Mucosa of descending colon (tissue), 3 donors: ENCODE measurements at regions not wholly inside any gene's neighbourhood (a gene's known extent, or its start where the extent isn't known, plus 50 kb on each side); places are given as distances from the start of the nearest gene placed in this dataset.
"Not testable (repeated sequence)": the region's sequence is repeated elsewhere in the genome, so short reads cannot be mapped to it uniquely, and the experiment has no call there.

Experiments
- ATAC-seq: fragments of 200-7000 bp; cut with Tn5 transposase; one replicate; pipeline ENCODE4 v1.9.1; 2020; ENCODE audit warnings: mild to moderate bottlenecking, moderate library complexity
- DNase-seq, 3 donors: peaks; one replicate each; pipeline ENCODE4 v3.0.0-alpha.2; 2020
- H3K36me3 ChIP-seq: fragments of 200-600 bp; one replicate; pipeline ENCODE4 v1.8.0; 2021; ENCODE audit warnings: low read depth, mild to moderate bottlenecking
- H3K4me1 ChIP-seq: fragments of 200-600 bp; one replicate; pipeline ENCODE4 v1.8.0; 2021; ENCODE audit warnings: low read depth, mild to moderate bottlenecking
- H3K4me3 ChIP-seq: fragments of 200-600 bp; one replicate; pipeline ENCODE4 v1.8.0; 2021; ENCODE audit warnings: mild to moderate bottlenecking
- H3K9me3 ChIP-seq: fragments of 200-600 bp; one replicate; pipeline ENCODE4 v1.8.0; 2021; ENCODE audit warnings: mild to moderate bottlenecking
- intact Hi-C, 2 donors: fragments of 100-400 bp; cut with DNase I in 1 of 2; cut with micrococcal nuclease in 1 of 2; formaldehyde crosslinking; loops; one replicate each; pipeline versions ENCODE4 v1.11.0 to v1.11.1; 2022; cut with DNase I, micrococcal nuclease
- TF ChIP-seq, protein P1 (sequence below): fragments of 200-600 bp; IDR thresholded peaks from one replicate; pipeline ENCODE4 v1.8.0; 2022; ENCODE audit warnings: antibody characterized with exemption, mild to moderate bottlenecking
- donor health status: DM: no; HTN: no; CAD: no; lungs with moderate emphysema.
- donor health status: DM: no; HTN: no; CAD: no.
- donor health status: DM: no; HTN: yes; CAD: no.

DNA sequence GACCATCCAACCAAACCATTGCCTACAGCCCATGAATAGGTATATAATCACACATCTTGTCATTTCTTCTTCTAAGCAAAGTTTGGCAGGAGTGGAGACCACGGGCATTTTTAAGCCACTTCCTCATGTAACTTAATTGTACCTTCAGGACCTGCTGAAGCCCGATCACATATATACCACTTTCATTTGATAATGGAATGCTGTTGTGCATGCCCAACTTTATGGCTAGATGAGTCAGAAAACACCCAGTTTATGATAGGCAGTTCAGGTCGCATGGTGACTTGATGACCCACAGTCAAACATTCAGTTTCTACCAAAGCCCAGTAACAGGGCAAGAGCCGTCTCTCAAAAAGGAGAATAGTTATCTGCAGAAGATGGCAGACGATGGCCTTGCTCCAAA lies 2295.0 kb upstream of the ACO1 start:
- TF ChIP-seq, protein P1, sequence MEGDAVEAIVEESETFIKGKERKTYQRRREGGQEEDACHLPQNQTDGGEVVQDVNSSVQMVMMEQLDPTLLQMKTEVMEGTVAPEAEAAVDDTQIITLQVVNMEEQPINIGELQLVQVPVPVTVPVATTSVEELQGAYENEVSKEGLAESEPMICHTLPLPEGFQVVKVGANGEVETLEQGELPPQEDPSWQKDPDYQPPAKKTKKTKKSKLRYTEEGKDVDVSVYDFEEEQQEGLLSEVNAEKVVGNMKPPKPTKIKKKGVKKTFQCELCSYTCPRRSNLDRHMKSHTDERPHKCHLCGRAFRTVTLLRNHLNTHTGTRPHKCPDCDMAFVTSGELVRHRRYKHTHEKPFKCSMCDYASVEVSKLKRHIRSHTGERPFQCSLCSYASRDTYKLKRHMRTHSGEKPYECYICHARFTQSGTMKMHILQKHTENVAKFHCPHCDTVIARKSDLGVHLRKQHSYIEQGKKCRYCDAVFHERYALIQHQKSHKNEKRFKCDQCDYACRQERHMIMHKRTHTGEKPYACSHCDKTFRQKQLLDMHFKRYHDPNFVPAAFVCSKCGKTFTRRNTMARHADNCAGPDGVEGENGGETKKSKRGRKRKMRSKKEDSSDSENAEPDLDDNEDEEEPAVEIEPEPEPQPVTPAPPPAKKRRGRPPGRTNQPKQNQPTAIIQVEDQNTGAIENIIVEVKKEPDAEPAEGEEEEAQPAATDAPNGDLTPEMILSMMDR = no peak
- H3K4me1 ChIP-seq = no peaks in the 10 kb centered on the region
- H3K9me3 ChIP-seq = no peaks in the 10 kb centered on the region
- no peaks in the 10 kb centered on the region for H3K36me3 ChIP-seq
- intact Hi-C loops = no loop called here
- DNase-seq = peak in 1 of 3 donors; percentile 30
- no peak overlapping the region for H3K4me3 ChIP-seq
- peak; percentile 56 for ATAC-seq

- intact Hi-C loops = no loop called here
- DNase-seq = no peak
- H3K9me3 ChIP-seq = no peaks in the 10 kb centered on the region
- no peak overlapping the region for H3K4me3 ChIP-seq
- no peaks in the 10 kb centered on the region for H3K36me3 ChIP-seq
- no peak for ATAC-seq
- no peaks in the 10 kb centered on the region for H3K4me1 ChIP-seq
- TF ChIP-seq, protein P1 = no peak
These were observed 2280.6 kb upstream of the ACO1 start for GRCh38 chr9:30103647-30104394.

DNA sequence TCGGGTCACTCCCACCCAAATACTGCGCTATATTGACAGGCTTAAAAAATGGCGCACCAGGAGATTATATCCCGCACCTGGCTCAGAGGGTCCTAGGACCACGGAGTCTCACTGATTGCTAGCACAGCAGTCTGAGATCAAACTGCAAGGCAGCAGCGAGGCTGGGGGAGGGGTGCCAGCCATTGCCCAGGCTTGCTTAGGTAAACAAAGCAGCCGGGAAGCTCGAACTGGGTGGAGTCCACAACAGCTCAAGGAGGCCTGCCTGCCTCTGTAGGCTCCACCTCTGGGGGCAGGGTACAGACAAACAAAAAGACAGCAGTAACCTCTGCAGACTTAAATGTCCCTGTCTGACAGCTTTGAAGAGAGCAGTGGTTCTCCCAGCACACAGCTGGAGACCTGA lies 2277.3 kb upstream of the ACO1 start:
- H3K36me3 ChIP-seq, intact Hi-C loops, H3K9me3 ChIP-seq, ATAC-seq, H3K4me3 ChIP-seq, H3K4me1 ChIP-seq: not testable (repeated sequence)
- peak in 2 of 3 donors; percentile 7 to 30 for DNase-seq

GRCh38 chr9:30116673-30117217 lies 2267.7 kb upstream of the ACO1 start:
- ATAC-seq = no peak
- TF ChIP-seq, protein P1 = no peak
- intact Hi-C loops = no loop called here

DNA sequence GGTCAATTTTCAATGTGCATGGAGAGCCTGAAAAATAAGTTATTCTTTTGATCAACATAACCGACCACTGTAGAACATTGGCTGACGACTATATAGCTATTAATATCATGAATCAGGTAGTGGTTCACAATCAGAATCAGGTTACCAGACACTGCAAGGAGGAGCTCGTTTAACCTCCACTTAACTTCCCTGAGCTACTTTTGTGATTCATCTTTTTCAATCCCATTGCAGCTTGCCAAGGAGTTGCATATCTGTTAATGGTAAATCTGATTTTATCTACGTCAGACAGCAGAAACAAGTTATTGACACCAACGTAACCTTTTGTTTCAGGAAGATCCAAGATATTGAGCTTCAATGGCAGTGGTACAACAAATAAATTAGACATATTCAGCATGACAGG lies 2263.8 kb upstream of the ACO1 start:
- no peak overlapping the region for H3K4me3 ChIP-seq
- TF ChIP-seq, protein P1 = no peak
- ATAC-seq (no peak), DNase-seq (no peak)
- H3K36me3 ChIP-seq = no peaks in the 10 kb centered on the region
- no peaks in the 10 kb centered on the region for H3K4me1 ChIP-seq
- intact Hi-C loops = no loop called here
- H3K9me3 ChIP-seq = no peaks in the 10 kb centered on the region

More at GRCh38 chr9:30116673-30117217, 2267.7 kb upstream of the ACO1 start:
- no peak for DNase-seq
- H3K4me3 ChIP-seq = no peak overlapping the region
- H3K9me3 ChIP-seq = no peaks in the 10 kb centered on the region
- no peaks in the 10 kb centered on the region for H3K4me1 ChIP-seq
- no peaks in the 10 kb centered on the region for H3K36me3 ChIP-seq

- DNase-seq (no peak), ATAC-seq (no peak)
- no peak overlapping the region for H3K4me3 ChIP-seq
- no peaks in the 10 kb centered on the region for H3K9me3 ChIP-seq
- intact Hi-C loops = no loop called here
- no peaks in the 10 kb centered on the region for H3K36me3 ChIP-seq
- TF ChIP-seq, protein P1 = no peak
- no peaks in the 10 kb centered on the region for H3K4me1 ChIP-seq
These were observed 2262.8 kb upstream of the ACO1 start for GRCh38 chr9:30121611-30122010.
